ENCODE measurements at regions not wholly inside any gene's neighbourhood (a gene's known extent, or its start where the extent isn't known, plus 50 kb on each side); places are given as distances from the start of the nearest gene placed in this dataset.
"Not testable (repeated sequence)": the region's sequence is repeated elsewhere in the genome, so short reads cannot be mapped to it uniquely, and the experiment has no call there.

GRCh38 chr4:187504974-187505797 lies 490.4 kb upstream of the ZFP42 start:
- H3K4me3 ChIP-seq, result no peak overlapping the region
- WGBS, result 88% methylated on average over 41 of the region's 55 CpGs
- no peak overlapping the region for H3K27ac ChIP-seq
- TF ChIP-seq, protein P1, sequence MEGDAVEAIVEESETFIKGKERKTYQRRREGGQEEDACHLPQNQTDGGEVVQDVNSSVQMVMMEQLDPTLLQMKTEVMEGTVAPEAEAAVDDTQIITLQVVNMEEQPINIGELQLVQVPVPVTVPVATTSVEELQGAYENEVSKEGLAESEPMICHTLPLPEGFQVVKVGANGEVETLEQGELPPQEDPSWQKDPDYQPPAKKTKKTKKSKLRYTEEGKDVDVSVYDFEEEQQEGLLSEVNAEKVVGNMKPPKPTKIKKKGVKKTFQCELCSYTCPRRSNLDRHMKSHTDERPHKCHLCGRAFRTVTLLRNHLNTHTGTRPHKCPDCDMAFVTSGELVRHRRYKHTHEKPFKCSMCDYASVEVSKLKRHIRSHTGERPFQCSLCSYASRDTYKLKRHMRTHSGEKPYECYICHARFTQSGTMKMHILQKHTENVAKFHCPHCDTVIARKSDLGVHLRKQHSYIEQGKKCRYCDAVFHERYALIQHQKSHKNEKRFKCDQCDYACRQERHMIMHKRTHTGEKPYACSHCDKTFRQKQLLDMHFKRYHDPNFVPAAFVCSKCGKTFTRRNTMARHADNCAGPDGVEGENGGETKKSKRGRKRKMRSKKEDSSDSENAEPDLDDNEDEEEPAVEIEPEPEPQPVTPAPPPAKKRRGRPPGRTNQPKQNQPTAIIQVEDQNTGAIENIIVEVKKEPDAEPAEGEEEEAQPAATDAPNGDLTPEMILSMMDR (IDR thresholded peaks at IDR 0.05), result no peak
- TF ChIP-seq EP300 (IDR thresholded peaks at IDR 0.05) (no peak), POLR2A (IDR thresholded peaks at IDR 0.05) (no peak), POLR2AphosphoS5 (IDR thresholded peaks at IDR 0.05) (no peak)
- no peaks in the 10 kb centered on the region for H3K27me3 ChIP-seq
- no peaks in the 10 kb centered on the region for H3K36me3 ChIP-seq
- DNase-seq (ENCODE audit: low spot score in 2 of 2), result no peak
- H3K9me3 ChIP-seq, result no peaks in the 10 kb centered on the region
- H3K4me1 ChIP-seq, result no peaks in the 10 kb centered on the region

GRCh38 chr4:187505798-187506141 lies 489.8 kb upstream of the ZFP42 start:
- not testable (repeated sequence) for H3K27me3 ChIP-seq; DNase-seq (ENCODE audit: low spot score in 2 of 2); H3K27ac ChIP-seq; H3K4me1 ChIP-seq; H3K36me3 ChIP-seq; H3K9me3 ChIP-seq; H3K4me3 ChIP-seq
- 98% methylated on average over 15 of the region's 23 CpGs for WGBS

GRCh38 chr4:187516224-187516623 lies 479.3 kb upstream of the ZFP42 start:
- TF ChIP-seq POLR2A (IDR thresholded peaks at IDR 0.05), result no peak
- TF ChIP-seq, protein P1 (IDR thresholded peaks at IDR 0.05), result no peak
- no peak for TF ChIP-seq POLR2AphosphoS5 (IDR thresholded peaks at IDR 0.05)
- TF ChIP-seq EP300 (IDR thresholded peaks at IDR 0.05), result no peak
- Histone ChIP-seq H3K27me3 (no peaks in the 10 kb centered on the region), H3K36me3 (no peaks in the 10 kb centered on the region), H3K4me1 (no peaks in the 10 kb centered on the region), H3K9me3 (no peaks in the 10 kb centered on the region), H3K27ac (no peak overlapping the region), H3K4me3 (no peak overlapping the region)
- 90% methylated on average over 1 of the region's 1 CpG for WGBS
- no peak for DNase-seq (ENCODE audit: low spot score in 2 of 2)

- no peaks in the 10 kb centered on the region for H3K9me3 ChIP-seq
- H3K36me3 ChIP-seq, result no peaks in the 10 kb centered on the region
- H3K27ac ChIP-seq, result no peak overlapping the region
- TF ChIP-seq POLR2AphosphoS5 (IDR thresholded peaks at IDR 0.05), result no peak
- TF ChIP-seq EP300 (IDR thresholded peaks at IDR 0.05), result no peak
- TF ChIP-seq, protein P1 (IDR thresholded peaks at IDR 0.05), result no peak
- no peak for TF ChIP-seq POLR2A (IDR thresholded peaks at IDR 0.05)
- no peak overlapping the region for H3K4me3 ChIP-seq
- no peak for DNase-seq (ENCODE audit: low spot score in 2 of 2)
- 46% methylated on average over 6 of the region's 6 CpGs for WGBS
- H3K27me3 ChIP-seq, result no peaks in the 10 kb centered on the region
- H3K4me1 ChIP-seq, result no peaks in the 10 kb centered on the region
Measured at GRCh38 chr4:187541666-187542065, 453.9 kb upstream of the ZFP42 start.

GRCh38 chr4:187544461-187545053 lies 451.0 kb upstream of the ZFP42 start:
- Histone ChIP-seq H3K27me3 (no peaks in the 10 kb centered on the region), H3K4me3 (no peak overlapping the region), H3K36me3 (no peaks in the 10 kb centered on the region), H3K27ac (no peak overlapping the region), H3K9me3 (no peaks in the 10 kb centered on the region), H3K4me1 (peaks cover 9% of the 10 kb centered on the region)
- DNase-seq (ENCODE audit: low spot score in 2 of 2), result no peak
- no peak for TF ChIP-seq POLR2AphosphoS5 (IDR thresholded peaks at IDR 0.05)
- TF ChIP-seq EP300 (IDR thresholded peaks at IDR 0.05), result no peak
- TF ChIP-seq, protein P1 (IDR thresholded peaks at IDR 0.05), result no peak
- no peak for TF ChIP-seq POLR2A (IDR thresholded peaks at IDR 0.05)
- WGBS, result 62% methylated on average over 4 of the region's 4 CpGs
